Lower leg skin (tissue), 3 donors: ENCODE measurements at regions not wholly inside any gene's neighbourhood (a gene's known extent, or its start where the extent isn't known, plus 50 kb on each side); places are given as distances from the start of the nearest gene placed in this dataset.

Experiments
- POLR2A ChIP-seq, 2 donors: fragments of 450-650 bp; IDR thresholded peaks; one replicate each; pipeline ENCODE4 v1.6.1; 2016 to 2017; ENCODE audit warnings: antibody characterized with exemption in 2 of 2, mild to moderate bottlenecking in 1 of 2, moderate library complexity in 1 of 2
- TF ChIP-seq, protein P1 (sequence below), 3 donors: fragments of 450-650 bp; IDR thresholded peaks; one replicate each; pipeline ENCODE4 v1.5.1; 2016; ENCODE audit warnings: antibody characterized with exemption in 3 of 3, mild to moderate bottlenecking in 3 of 3, moderate library complexity in 2 of 3

DNA sequence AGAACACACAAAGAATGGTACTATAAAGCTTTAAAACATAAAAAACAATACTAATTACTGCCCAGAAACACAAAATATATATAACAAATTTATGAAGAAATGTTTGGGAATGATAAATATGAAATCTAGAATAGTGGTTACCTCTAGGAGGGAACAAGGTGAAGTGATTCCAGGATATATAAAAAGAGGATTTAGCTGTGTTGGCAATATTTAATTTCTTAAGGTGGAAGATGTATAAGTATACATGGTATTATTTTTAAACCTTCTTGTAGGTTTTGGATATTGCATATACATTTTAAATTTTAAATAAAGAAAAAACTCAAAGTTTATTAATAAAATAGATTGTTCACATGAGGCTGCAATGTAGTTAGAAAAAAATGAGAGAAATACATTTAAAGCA, 112.7 kb upstream of the ZNF618 start:
- TF ChIP-seq, protein P1, sequence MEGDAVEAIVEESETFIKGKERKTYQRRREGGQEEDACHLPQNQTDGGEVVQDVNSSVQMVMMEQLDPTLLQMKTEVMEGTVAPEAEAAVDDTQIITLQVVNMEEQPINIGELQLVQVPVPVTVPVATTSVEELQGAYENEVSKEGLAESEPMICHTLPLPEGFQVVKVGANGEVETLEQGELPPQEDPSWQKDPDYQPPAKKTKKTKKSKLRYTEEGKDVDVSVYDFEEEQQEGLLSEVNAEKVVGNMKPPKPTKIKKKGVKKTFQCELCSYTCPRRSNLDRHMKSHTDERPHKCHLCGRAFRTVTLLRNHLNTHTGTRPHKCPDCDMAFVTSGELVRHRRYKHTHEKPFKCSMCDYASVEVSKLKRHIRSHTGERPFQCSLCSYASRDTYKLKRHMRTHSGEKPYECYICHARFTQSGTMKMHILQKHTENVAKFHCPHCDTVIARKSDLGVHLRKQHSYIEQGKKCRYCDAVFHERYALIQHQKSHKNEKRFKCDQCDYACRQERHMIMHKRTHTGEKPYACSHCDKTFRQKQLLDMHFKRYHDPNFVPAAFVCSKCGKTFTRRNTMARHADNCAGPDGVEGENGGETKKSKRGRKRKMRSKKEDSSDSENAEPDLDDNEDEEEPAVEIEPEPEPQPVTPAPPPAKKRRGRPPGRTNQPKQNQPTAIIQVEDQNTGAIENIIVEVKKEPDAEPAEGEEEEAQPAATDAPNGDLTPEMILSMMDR (IDR thresholded peaks at IDR 0.05), result no peak
- TF ChIP-seq POLR2A (IDR thresholded peaks at IDR 0.05), result no peak
